Ascending aorta (tissue), 2 donors: ENCODE measurements at regions not wholly inside any gene's neighbourhood (a gene's known extent, or its start where the extent isn't known, plus 50 kb on each side); places are given as distances from the start of the nearest gene placed in this dataset.

Source experiments
- DNase-seq, 2 donors: peaks; one replicate each; pipeline ENCODE4 v3.0.0-alpha.2; 2019; ENCODE audit warnings: low spot score in 2 of 2
- H3K27ac ChIP-seq, 2 donors: fragments of 200-600 bp; sonication (generic); one replicate each; pipeline ENCODE4 v1.5.1; 2016 to 2017; ENCODE audit warnings: mild to moderate bottlenecking in 1 of 2
- H3K27me3 ChIP-seq: fragments of 200-600 bp; sonication (generic); one replicate; pipeline ENCODE4 v1.5.1; 2017
- H3K36me3 ChIP-seq, 2 donors: fragments of 200-600 bp; sonication (generic); one replicate each; pipeline ENCODE4 v1.5.1; 2016
- H3K4me1 ChIP-seq, 2 donors: fragments of 200-600 bp; sonication (generic); one replicate each; pipeline ENCODE4 v1.5.1; 2016 to 2017; ENCODE audit warnings: mild to moderate bottlenecking in 1 of 2
- H3K4me3 ChIP-seq, 2 donors: fragments of 200-600 bp; sonication (generic); one replicate each; pipeline ENCODE4 v1.5.1; 2016 to 2017; ENCODE audit warnings: mild to moderate bottlenecking in 1 of 2
- H3K9me3 ChIP-seq, 2 donors: fragments of 200-600 bp; sonication (generic); one replicate each; pipeline ENCODE4 v1.5.1; 2016
- intact Hi-C: fragments of 100-400 bp; cut with DNase I; formaldehyde crosslinking; loops from one replicate; pipeline ENCODE4 v1.15.1; 2023
- TF ChIP-seq, protein P1 (sequence below), 3 experiments: fragments of 200-600 bp in 2 of 3; fragments of 450-650 bp in 1 of 3; sonication (generic) in 2 of 3; IDR thresholded peaks; one replicate each; pipeline ENCODE4 v1.5.1; 2016 to 2019; ENCODE audit warnings: antibody characterized with exemption in 3 of 3, mild to moderate bottlenecking in 1 of 3, moderate library complexity in 1 of 3

DNA sequence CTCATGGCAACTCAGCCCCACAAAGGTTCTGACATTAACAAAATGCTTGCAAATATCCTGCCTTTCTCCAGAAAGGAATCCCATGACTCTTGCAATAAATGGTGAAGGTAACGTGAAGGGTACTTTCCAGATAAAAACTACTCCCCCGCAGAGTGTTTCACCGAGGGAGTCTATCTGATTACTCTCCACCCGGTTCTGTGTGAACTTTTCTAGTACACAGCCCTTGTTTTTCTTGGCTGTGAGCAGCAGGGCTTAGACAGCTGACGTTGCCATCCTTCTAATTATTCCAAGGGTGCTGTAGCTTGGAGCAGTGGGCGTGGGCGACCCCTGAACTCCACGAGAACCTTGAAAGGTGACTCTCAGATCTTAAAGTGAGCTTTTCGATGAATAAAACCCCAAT lies 276.0 kb upstream of the IRX4 start:
- H3K27ac ChIP-seq, result no peak overlapping the region
- H3K4me1 ChIP-seq, result no peaks in the 10 kb centered on the region
- H3K36me3 ChIP-seq, result no peaks in the 10 kb centered on the region
- intact Hi-C loops, result no loop called here
- DNase-seq, result no peak
- H3K27me3 ChIP-seq, result no peaks in the 10 kb centered on the region
- H3K9me3 ChIP-seq, result no peaks in the 10 kb centered on the region
- TF ChIP-seq, protein P1, sequence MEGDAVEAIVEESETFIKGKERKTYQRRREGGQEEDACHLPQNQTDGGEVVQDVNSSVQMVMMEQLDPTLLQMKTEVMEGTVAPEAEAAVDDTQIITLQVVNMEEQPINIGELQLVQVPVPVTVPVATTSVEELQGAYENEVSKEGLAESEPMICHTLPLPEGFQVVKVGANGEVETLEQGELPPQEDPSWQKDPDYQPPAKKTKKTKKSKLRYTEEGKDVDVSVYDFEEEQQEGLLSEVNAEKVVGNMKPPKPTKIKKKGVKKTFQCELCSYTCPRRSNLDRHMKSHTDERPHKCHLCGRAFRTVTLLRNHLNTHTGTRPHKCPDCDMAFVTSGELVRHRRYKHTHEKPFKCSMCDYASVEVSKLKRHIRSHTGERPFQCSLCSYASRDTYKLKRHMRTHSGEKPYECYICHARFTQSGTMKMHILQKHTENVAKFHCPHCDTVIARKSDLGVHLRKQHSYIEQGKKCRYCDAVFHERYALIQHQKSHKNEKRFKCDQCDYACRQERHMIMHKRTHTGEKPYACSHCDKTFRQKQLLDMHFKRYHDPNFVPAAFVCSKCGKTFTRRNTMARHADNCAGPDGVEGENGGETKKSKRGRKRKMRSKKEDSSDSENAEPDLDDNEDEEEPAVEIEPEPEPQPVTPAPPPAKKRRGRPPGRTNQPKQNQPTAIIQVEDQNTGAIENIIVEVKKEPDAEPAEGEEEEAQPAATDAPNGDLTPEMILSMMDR (IDR thresholded peaks at IDR 0.05), result no peak
- no peak overlapping the region for H3K4me3 ChIP-seq

DNA sequence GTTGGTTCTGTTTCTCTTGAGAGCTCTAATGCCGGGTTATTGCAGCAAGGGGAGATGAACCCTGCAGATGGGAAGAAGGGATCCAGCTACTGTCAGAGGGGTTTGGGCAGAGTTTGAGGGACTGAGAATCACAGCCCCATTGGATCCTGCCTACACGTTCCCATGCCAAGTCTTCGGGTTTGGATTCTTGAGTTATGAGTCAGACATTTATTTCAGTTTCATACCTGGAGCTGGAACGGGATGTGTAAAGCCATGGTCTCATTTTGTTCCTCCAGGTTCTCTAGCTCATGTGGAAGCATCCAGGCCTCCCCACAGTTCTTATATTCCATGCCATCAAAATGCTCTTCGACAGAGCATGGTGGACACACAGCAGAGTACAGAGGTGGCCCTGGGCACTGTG lies 275.4 kb upstream of the IRX4 start:
- intact Hi-C loops, result no loop called here
- no peaks in the 10 kb centered on the region for H3K36me3 ChIP-seq
- no peak overlapping the region for H3K4me3 ChIP-seq
- no peaks in the 10 kb centered on the region for H3K27me3 ChIP-seq
- no peak for DNase-seq
- H3K27ac ChIP-seq, result no peak overlapping the region
- TF ChIP-seq, protein P1 (IDR thresholded peaks at IDR 0.05), result no peak
- H3K4me1 ChIP-seq, result no peaks in the 10 kb centered on the region
- no peaks in the 10 kb centered on the region for H3K9me3 ChIP-seq

DNA sequence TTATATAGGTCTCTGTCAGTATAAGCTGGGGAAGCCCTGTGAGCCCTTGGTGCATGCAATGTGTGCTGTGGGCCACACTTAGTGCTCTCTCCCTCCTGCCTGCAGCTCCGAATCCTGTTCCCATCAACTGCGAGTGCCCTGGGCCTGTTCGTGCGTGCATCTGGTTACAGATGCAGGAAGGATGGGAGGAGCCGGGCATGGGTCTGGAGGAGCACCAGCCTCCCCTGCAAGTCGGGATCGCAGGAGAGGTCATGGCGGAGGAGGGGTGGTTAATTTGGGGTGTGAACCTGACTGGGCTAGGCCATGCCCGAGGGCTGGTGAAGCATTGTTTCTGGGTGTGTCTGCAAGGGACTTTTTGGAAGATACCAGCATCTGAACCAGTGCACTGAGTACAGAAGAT lies 274.6 kb upstream of the IRX4 start:
- TF ChIP-seq, protein P1 (IDR thresholded peaks at IDR 0.05), result no peak
- Histone ChIP-seq H3K27ac (no peak overlapping the region), H3K4me1 (no peaks in the 10 kb centered on the region), H3K36me3 (no peaks in the 10 kb centered on the region), H3K4me3 (no peak overlapping the region), H3K9me3 (no peaks in the 10 kb centered on the region), H3K27me3 (no peaks in the 10 kb centered on the region)
- no peak for DNase-seq
- intact Hi-C loops, result no loop called here

DNA sequence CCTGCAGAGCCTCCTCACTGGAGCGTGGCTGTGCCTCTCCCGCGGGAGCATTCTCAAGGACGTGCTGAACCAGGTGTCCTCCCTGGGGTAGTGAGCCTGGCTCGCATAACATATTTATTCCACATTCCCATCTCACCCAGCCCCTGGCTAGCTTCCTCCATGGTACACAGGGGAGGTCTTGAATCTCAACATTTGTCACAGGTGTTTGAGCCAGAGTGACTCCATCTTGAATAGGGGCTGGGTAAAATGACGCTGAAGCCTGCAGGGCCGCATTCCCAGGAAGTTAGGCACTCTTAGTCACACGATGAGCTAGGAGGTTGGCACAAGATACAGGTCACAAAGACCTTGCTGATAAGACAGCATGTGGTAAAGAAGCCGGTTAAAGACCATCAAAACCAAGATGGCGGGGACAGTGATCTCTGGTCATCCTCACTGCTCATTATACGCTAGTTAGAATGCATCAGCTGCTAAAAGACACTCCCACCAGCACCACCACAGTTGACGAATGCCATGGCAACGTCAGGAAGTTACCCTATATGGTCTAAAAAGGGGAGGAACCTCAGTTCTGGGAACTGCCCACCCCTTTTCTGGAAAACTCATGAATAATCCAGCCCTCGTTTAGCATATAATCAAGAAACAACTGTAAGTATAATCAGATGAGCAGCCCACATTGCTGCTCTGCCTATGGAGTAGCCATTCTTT lies 273.8 kb upstream of the IRX4 start:
- no peaks in the 10 kb centered on the region for H3K36me3 ChIP-seq
- no peaks in the 10 kb centered on the region for H3K4me1 ChIP-seq
- no peaks in the 10 kb centered on the region for H3K27me3 ChIP-seq
- no peak overlapping the region for H3K4me3 ChIP-seq
- no peak for DNase-seq
- H3K27ac ChIP-seq, result no peak overlapping the region
- intact Hi-C loops, result no loop called here
- H3K9me3 ChIP-seq, result no peaks in the 10 kb centered on the region
- TF ChIP-seq, protein P1 (IDR thresholded peaks at IDR 0.05), result no peak

DNA sequence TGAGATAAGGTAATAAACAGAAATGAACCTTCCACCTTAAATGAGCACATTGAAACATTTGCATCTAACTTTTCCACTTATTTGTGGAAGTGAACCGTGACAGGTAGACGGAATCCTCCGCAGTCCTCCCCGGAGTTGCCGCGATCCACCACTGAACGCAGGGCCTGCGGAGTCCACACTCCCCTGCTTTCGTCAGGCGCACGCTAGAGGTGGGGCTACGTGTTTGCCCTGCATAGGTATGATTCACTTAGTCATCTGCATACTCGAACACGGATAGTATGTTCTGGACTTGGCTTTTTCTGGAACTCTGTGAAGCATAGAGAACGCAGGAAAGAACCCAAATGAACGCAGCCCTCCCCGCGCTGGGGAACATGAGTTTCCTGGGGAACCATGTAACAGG lies 272.8 kb upstream of the IRX4 start:
- intact Hi-C loops, result no loop called here
- Histone ChIP-seq H3K4me3 (no peak overlapping the region), H3K27me3 (no peaks in the 10 kb centered on the region), H3K4me1 (no peaks in the 10 kb centered on the region), H3K27ac (no peak overlapping the region), H3K9me3 (no peaks in the 10 kb centered on the region), H3K36me3 (no peaks in the 10 kb centered on the region)
- TF ChIP-seq, protein P1 (IDR thresholded peaks at IDR 0.05), result no peak
- DNase-seq, result no peak

DNA sequence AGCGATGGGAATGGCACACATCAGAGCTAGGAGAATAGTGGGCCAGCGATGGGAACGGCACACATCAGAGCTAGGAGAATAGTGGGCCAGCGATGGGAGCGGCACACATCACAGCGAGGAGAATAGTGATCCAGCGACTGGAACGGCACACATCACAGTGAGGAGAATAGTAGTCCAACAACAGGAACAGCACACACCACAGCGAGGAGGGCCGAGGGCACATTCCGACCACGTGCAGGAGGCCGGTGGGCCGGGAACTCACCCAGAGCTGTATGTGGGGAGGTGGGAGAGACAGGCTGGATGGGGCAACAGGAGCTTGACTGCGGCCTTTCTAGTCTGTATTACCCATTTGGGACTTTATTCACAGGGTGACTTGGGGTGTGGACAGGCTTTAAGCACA lies 271.1 kb upstream of the IRX4 start:
- DNase-seq, result no peak
- intact Hi-C loops, result no loop called here
- no peak overlapping the region for H3K4me3 ChIP-seq
- no peak overlapping the region for H3K27ac ChIP-seq
- no peaks in the 10 kb centered on the region for H3K36me3 ChIP-seq
- H3K4me1 ChIP-seq, result no peaks in the 10 kb centered on the region
- H3K9me3 ChIP-seq, result no peaks in the 10 kb centered on the region
- no peaks in the 10 kb centered on the region for H3K27me3 ChIP-seq
- TF ChIP-seq, protein P1 (IDR thresholded peaks at IDR 0.05), result no peak
